ENCODE measurements at regions not wholly inside any gene's neighbourhood (a gene's known extent, or its start where the extent isn't known, plus 50 kb on each side); places are given as distances from the start of the nearest gene placed in this dataset.

DNA sequence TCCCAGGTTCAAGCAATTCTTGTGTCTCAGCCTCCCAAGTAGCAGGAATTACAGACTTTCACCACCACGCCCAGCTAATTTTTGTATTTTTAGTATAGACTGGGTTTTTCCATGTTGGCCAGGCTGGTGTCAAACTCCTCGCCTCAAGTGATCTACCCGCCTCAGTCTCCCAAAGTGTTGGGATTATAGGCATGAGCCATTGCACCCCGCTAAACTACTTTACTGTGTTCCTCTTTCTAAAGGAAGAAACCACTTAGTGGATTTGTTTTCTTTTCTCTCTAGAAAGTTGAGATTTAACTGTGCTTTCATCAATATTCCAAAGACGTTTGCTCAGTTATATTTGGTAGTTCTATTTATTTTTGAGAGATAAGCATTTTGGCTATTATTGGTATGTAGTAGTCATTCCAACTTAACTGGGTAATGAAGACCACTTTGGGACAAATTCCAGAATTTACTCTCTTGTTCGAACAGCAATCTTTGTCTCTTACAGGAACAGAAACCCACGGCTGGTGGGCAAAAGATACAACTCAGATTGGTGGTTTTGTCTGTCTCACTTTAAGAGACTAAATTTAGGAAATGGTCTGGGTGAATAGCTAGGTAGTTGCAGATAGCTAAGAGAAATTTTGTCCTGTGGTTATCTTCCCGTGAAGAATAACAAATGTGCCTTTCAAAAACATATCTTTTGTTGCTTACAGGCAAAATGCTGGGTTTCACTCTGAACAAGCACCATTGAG, 103.5 kb upstream of the CD55 start:
- Histone ChIP-seq H3K4me3 (ENCODE audit: low read depth, low read length) (no peak overlapping the region), H3K36me3 (ENCODE audit: control insufficient read depth, insufficient read depth, low read length) (no peaks in the 10 kb centered on the region), H3K27me3 (ENCODE audit: control insufficient read depth, insufficient read depth, low read length) (no peaks in the 10 kb centered on the region)
- DNase-seq (ENCODE audit: low read depth), result no peak
- TF ChIP-seq CTCF (IDR thresholded peaks at IDR 0.05; ENCODE audit: insufficient read depth, low read length, poor library complexity, severe bottlenecking), result no peak

- Histone ChIP-seq H3K27me3 (ENCODE audit: control insufficient read depth, insufficient read depth, low read length) (no peaks in the 10 kb centered on the region), H3K36me3 (ENCODE audit: control insufficient read depth, insufficient read depth, low read length) (no peaks in the 10 kb centered on the region), H3K4me3 (ENCODE audit: low read depth, low read length) (no peak overlapping the region)
- no peak for DNase-seq (ENCODE audit: low read depth)
- TF ChIP-seq CTCF (IDR thresholded peaks at IDR 0.05; ENCODE audit: insufficient read depth, low read length, poor library complexity, severe bottlenecking), result no peak
Measured at GRCh38 chr1:207218512-207219362, 102.7 kb upstream of the CD55 start.

DNA sequence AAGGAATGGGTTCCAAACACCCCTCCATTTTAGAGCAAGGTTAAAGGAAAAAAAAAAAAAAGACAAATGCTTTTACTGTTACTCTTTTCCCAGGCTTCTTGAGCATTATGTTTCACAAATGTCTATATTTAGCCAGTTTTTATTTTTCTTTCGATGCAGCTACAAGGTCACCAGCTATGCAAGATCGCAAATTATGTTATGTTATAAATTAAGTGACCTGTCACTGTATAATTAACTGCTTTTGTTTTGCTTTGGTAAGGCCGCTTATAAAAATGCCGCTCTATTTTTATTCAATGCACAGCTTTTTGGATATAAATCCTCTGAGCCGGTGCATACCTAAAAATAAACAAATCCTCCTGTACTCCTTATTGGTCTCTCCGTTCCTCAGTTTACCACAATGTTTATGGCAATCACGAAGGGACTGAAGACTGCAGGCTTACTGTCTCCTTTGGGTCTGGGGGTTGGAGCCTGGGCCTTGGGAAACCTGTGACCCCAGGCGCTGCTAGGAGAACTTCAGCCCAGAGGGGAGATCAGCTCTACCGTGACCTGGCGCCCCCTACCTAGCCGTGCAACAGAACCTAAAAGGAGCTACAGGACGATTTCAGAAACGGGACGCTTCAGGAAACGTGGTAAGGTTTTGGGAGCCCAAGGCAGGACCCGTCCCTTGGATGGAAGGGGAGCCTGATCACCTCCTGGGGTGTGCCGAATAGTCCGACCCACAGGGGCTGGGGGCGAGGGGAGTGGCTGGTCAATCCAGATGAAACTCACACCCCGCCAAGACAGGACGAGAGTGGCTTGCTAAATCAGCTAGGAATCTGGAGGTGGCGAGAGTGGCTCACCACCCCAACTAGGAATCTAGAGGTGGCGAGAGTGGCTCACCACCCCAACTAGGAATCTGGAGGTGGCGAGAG, 101.2 kb upstream of the CD55 start:
- H3K27me3 ChIP-seq (ENCODE audit: control insufficient read depth, insufficient read depth, low read length), result no peaks in the 10 kb centered on the region
- H3K4me3 ChIP-seq (ENCODE audit: low read depth, low read length), result no peak overlapping the region
- H3K36me3 ChIP-seq (ENCODE audit: control insufficient read depth, insufficient read depth, low read length), result no peaks in the 10 kb centered on the region
- no peak for TF ChIP-seq CTCF (IDR thresholded peaks at IDR 0.05; ENCODE audit: insufficient read depth, low read length, poor library complexity, severe bottlenecking)
- no peak for DNase-seq (ENCODE audit: low read depth)

GRCh38 chr1:207221934-207222351, 99.5 kb upstream of the CD55 start:
- no peak overlapping the region for H3K4me3 ChIP-seq (ENCODE audit: low read depth, low read length)
- no peaks in the 10 kb centered on the region for H3K27me3 ChIP-seq (ENCODE audit: control insufficient read depth, insufficient read depth, low read length)
- H3K36me3 ChIP-seq (ENCODE audit: control insufficient read depth, insufficient read depth, low read length), result no peaks in the 10 kb centered on the region
- no peak for TF ChIP-seq CTCF (IDR thresholded peaks at IDR 0.05; ENCODE audit: insufficient read depth, low read length, poor library complexity, severe bottlenecking)
- DNase-seq (ENCODE audit: low read depth), result peak; percentile 7

- Histone ChIP-seq H3K4me3 (ENCODE audit: low read depth, low read length) (no peak overlapping the region), H3K27me3 (ENCODE audit: control insufficient read depth, insufficient read depth, low read length) (no peaks in the 10 kb centered on the region), H3K36me3 (ENCODE audit: control insufficient read depth, insufficient read depth, low read length) (no peaks in the 10 kb centered on the region)
- DNase-seq (ENCODE audit: low read depth), result no peak
- no peak for TF ChIP-seq CTCF (IDR thresholded peaks at IDR 0.05; ENCODE audit: insufficient read depth, low read length, poor library complexity, severe bottlenecking)
Measured at GRCh38 chr1:207223162-207223561, 98.3 kb upstream of the CD55 start.

Data from kidney epithelial cell (primary cell).